ENCODE measurements at regions not wholly inside any gene's neighbourhood (a gene's known extent, or its start where the extent isn't known, plus 50 kb on each side); places are given as distances from the start of the nearest gene placed in this dataset.

DNA sequence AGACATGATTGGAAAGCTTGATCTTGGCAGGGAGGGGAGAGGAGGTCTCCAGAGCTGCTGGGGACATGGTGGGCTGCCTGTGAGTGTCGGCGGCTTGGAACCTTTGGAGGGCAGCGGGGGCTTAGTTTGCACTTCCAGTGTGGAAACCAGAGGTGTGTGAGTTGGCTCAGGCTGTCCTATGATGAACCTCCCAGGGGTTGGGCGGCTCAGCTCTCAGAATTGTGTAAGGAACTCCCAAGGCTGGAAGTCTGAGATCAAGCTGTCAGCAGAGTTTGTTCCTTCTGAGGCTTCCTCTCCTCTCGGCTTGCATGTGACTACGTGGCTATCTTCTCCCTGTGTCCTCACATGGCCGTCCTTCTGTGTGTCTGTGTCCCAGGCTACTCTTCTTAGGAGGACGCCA lies 87.9 kb upstream of the B3GAT1 start:
- Histone ChIP-seq H2BK5ac (ENCODE audit: low read depth, low read length) (no peak overlapping the region), H3K9me3 (ENCODE audit: insufficient read depth in 2 of 2, low read depth in 1 of 2, low read length in 1 of 2) (no peaks in the 10 kb centered on the region), H2AK5ac (ENCODE audit: low read depth, low read length) (no peak overlapping the region), H2BK20ac (ENCODE audit: low read length) (no peak overlapping the region), H2BK15ac (ENCODE audit: low read length) (no peak overlapping the region), H3K14ac (ENCODE audit: insufficient read length) (no peak overlapping the region), H2BK12ac (ENCODE audit: low read depth, low read length) (no peak overlapping the region), H3K4me3 (ENCODE audit: extremely low read depth in 1 of 4, insufficient read depth in 2 of 4, low read depth in 3 of 4, low read length in 4 of 4) (no peak overlapping the region), H4K20me1 (replicated peaks in 1 of 2; ENCODE audit: control insufficient read depth in 1 of 2, insufficient read depth in 2 of 2, low read length in 2 of 2) (peaks cover 2% of the 10 kb centered on the region in 2 experiments), H3K4me1 (replicated peaks in 1 of 4; ENCODE audit: control insufficient read depth in 3 of 4, insufficient read depth in 4 of 4, low read length in 3 of 4) (peaks cover 0 to 23% (median 13%) of the 10 kb centered on the region in 4 experiments; a peak in 6 of 7 replicates), H4K8ac (ENCODE audit: extremely low read depth, insufficient read depth, low read length) (no peak overlapping the region), H3K56ac (replicated peaks; ENCODE audit: insufficient read length, low read depth, low read length) (no peak overlapping the region), H2AFZ (ENCODE audit: low read length) (no peak overlapping the region), H3K4ac (replicated peaks; ENCODE audit: insufficient read length, low read depth, low read length) (no peak overlapping the region), H3K27ac (ENCODE audit: low read depth, low read length) (no peak overlapping the region), H3K18ac (ENCODE audit: extremely low read depth, low read length) (no peak overlapping the region), H2BK120ac (replicated peaks; ENCODE audit: low read depth, low read length) (no peak overlapping the region), H3K4me2 (ENCODE audit: insufficient read depth in 1 of 2, low read depth in 2 of 2, low read length in 2 of 2) (no peak overlapping the region), H4K91ac (replicated peaks; ENCODE audit: insufficient read length, low read length) (no peak overlapping the region), H3K79me2 (ENCODE audit: control insufficient read depth in 1 of 2, insufficient read depth in 2 of 2, low read length in 2 of 2) (no peaks in the 10 kb centered on the region), H3K79me1 (ENCODE audit: low read depth, low read length) (no peaks in the 10 kb centered on the region), H4K5ac (ENCODE audit: insufficient read length, low read depth, low read length) (no peak overlapping the region), H3K27me3 (replicated peaks in 1 of 4; ENCODE audit: control insufficient read depth in 3 of 4, extremely low read depth in 1 of 4, insufficient read depth in 3 of 4, low read length in 3 of 4) (no peaks in the 10 kb centered on the region), H3K23me2 (ENCODE audit: low read depth, low read length) (no peaks in the 10 kb centered on the region), H3K36me3 (ENCODE audit: control insufficient read depth in 2 of 4, insufficient read depth in 4 of 4, low read length in 3 of 4) (no peaks in the 10 kb centered on the region), H3K9ac (replicated peaks in 1 of 4; ENCODE audit: extremely low read depth in 1 of 4, low read depth in 3 of 4, low read length in 3 of 4) (no peak overlapping the region), H3K23ac (ENCODE audit: insufficient read length) (no peak overlapping the region)
- WGBS, 2 experiments (ENCODE audit: extremely low coverage in 1 of 2, insufficient coverage in 1 of 2, insufficient read length in 1 of 2, insufficient replicate concordance in 2 of 2, low coverage in 1 of 2, low lambda C conversion rate in 2 of 2, missing lambda C conversion rate in 1 of 2), result 88% methylated on average over 8 of the region's 8 CpGs; no CpG with 5 or more reads in 1 of the 2 experiments
- FAIRE-seq (no peak), DNase-seq (ENCODE audit: low read depth in 1 of 2, low spot score in 2 of 2) (no peak)
- ChIA-PET CTCF (ENCODE audit: partially characterized antibody) (interaction anchor here (0.6 kb wide), 1 partner anchor 151 kb away, joined by 3 read pairs; no protein-coding TSS in a partner anchor), POLR2A (ENCODE audit: partially characterized antibody) (no interaction called here)
- TF ChIP-seq SIRT6 (IDR thresholded peaks at IDR 0.05; ENCODE audit: low read length) (no peak), SP2 (IDR thresholded peaks at IDR 0.05; ENCODE audit: low read length) (no peak), PHF8 (conservative IDR thresholded peaks at IDR 0.05; ENCODE audit: low read depth, low read length) (no peak), RFX5 (IDR thresholded peaks at IDR 0.05; ENCODE audit: borderline replicate concordance, low read depth, low read length) (no peak), CEBPB (IDR thresholded peaks at IDR 0.05; ENCODE audit: low read depth, low read length) (no peak), KDM1A (IDR thresholded peaks at IDR 0.05; ENCODE audit: borderline replicate concordance, low read length) (no peak), FOSL1 (IDR thresholded peaks at IDR 0.05; ENCODE audit: insufficient read depth, low read depth, low read length) (no peak), BACH1 (IDR thresholded peaks at IDR 0.05; ENCODE audit: low read length) (no peak), ASH2L (IDR thresholded peaks at IDR 0.05; ENCODE audit: low read length) (no peak), POU5F1 (IDR thresholded peaks at IDR 0.05; ENCODE audit: low read depth, low read length) (no peak), SAP30 (IDR thresholded peaks at IDR 0.05; ENCODE audit: insufficient read depth, insufficient replicate concordance, low read length) (no peak), KDM5A (IDR thresholded peaks at IDR 0.05; ENCODE audit: low read length) (no peak)
- TF ChIP-seq, protein P1, sequence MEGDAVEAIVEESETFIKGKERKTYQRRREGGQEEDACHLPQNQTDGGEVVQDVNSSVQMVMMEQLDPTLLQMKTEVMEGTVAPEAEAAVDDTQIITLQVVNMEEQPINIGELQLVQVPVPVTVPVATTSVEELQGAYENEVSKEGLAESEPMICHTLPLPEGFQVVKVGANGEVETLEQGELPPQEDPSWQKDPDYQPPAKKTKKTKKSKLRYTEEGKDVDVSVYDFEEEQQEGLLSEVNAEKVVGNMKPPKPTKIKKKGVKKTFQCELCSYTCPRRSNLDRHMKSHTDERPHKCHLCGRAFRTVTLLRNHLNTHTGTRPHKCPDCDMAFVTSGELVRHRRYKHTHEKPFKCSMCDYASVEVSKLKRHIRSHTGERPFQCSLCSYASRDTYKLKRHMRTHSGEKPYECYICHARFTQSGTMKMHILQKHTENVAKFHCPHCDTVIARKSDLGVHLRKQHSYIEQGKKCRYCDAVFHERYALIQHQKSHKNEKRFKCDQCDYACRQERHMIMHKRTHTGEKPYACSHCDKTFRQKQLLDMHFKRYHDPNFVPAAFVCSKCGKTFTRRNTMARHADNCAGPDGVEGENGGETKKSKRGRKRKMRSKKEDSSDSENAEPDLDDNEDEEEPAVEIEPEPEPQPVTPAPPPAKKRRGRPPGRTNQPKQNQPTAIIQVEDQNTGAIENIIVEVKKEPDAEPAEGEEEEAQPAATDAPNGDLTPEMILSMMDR (IDR thresholded peaks at IDR 0.05; ENCODE audit: control extremely low read depth in 1 of 3, insufficient read depth in 1 of 3, low read depth in 1 of 3, low read length in 3 of 3), result no peak
